ENCODE measurements at regions not wholly inside any gene's neighbourhood (a gene's known extent, or its start where the extent isn't known, plus 50 kb on each side); places are given as distances from the start of the nearest gene placed in this dataset.

GRCh38 chr4:128484896-128485295 is 197.3 kb upstream of the PGRMC2 start:
- peaks cover 24% of the 10 kb centered on the region for H3K4me1 Mint-ChIP-seq (ENCODE audit: unreplicated experiment)

GRCh38 chr4:128483816-128484215 is 196.2 kb upstream of the PGRMC2 start:
- peaks cover 24% of the 10 kb centered on the region for H3K4me1 Mint-ChIP-seq (ENCODE audit: unreplicated experiment)
- peak overlapping the region; percentile 75 for H3K27ac Mint-ChIP-seq (ENCODE audit: unreplicated experiment)
- H3K27me3 Mint-ChIP-seq (ENCODE audit: unreplicated experiment): no peaks in the 10 kb centered on the region
- TF ChIP-seq CTCF (IDR thresholded peaks at IDR 0.05): no peak
- H3K9me3 Mint-ChIP-seq (ENCODE audit: unreplicated experiment): peaks cover 7% of the 10 kb centered on the region
- no peak overlapping the region for H3K4me3 Mint-ChIP-seq (ENCODE audit: unreplicated experiment)
- H3K36me3 Mint-ChIP-seq (ENCODE audit: unreplicated experiment): peaks cover 5% of the 10 kb centered on the region
- DNase-seq (ENCODE audit: extremely low spot score, unreplicated experiment): no peak

More at GRCh38 chr4:128484896-128485295, 197.3 kb upstream of the PGRMC2 start:
- Mint-ChIP-seq H3K27ac (ENCODE audit: unreplicated experiment) (peak overlapping the region; percentile 66), H3K4me3 (ENCODE audit: unreplicated experiment) (no peak overlapping the region), H3K9me3 (ENCODE audit: unreplicated experiment) (peaks cover 7% of the 10 kb centered on the region), H3K27me3 (ENCODE audit: unreplicated experiment) (no peaks in the 10 kb centered on the region), H3K36me3 (ENCODE audit: unreplicated experiment) (peaks cover 5% of the 10 kb centered on the region)
- DNase-seq (ENCODE audit: extremely low spot score, unreplicated experiment): no peak
- no peak for TF ChIP-seq CTCF (IDR thresholded peaks at IDR 0.05)

- Mint-ChIP-seq H3K27ac (ENCODE audit: unreplicated experiment) (no peak overlapping the region), H3K27me3 (ENCODE audit: unreplicated experiment) (no peaks in the 10 kb centered on the region), H3K36me3 (ENCODE audit: unreplicated experiment) (peaks cover 5% of the 10 kb centered on the region), H3K9me3 (ENCODE audit: unreplicated experiment) (peaks cover 7% of the 10 kb centered on the region), H3K4me1 (ENCODE audit: unreplicated experiment) (peaks cover 24% of the 10 kb centered on the region), H3K4me3 (ENCODE audit: unreplicated experiment) (no peak overlapping the region)
- DNase-seq (ENCODE audit: extremely low spot score, unreplicated experiment): no peak
- no peak for TF ChIP-seq CTCF (IDR thresholded peaks at IDR 0.05)
Observed at GRCh38 chr4:128483041-128483440, 195.4 kb upstream of the PGRMC2 start.

- Mint-ChIP-seq H3K9me3 (ENCODE audit: unreplicated experiment) (peaks cover 7% of the 10 kb centered on the region), H3K27me3 (ENCODE audit: unreplicated experiment) (no peaks in the 10 kb centered on the region), H3K4me3 (ENCODE audit: unreplicated experiment) (no peak overlapping the region), H3K27ac (ENCODE audit: unreplicated experiment) (no peak overlapping the region), H3K36me3 (ENCODE audit: unreplicated experiment) (peaks cover 5% of the 10 kb centered on the region), H3K4me1 (ENCODE audit: unreplicated experiment) (peaks cover 24% of the 10 kb centered on the region)
- TF ChIP-seq CTCF (IDR thresholded peaks at IDR 0.05): no peak
- no peak for DNase-seq (ENCODE audit: extremely low spot score, unreplicated experiment)
Observed at GRCh38 chr4:128481752-128482480, 194.3 kb upstream of the PGRMC2 start.

GRCh38 chr4:128480945-128481344 is 193.3 kb upstream of the PGRMC2 start:
- peaks cover 5% of the 10 kb centered on the region for H3K36me3 Mint-ChIP-seq (ENCODE audit: unreplicated experiment)
- peaks cover 7% of the 10 kb centered on the region for H3K9me3 Mint-ChIP-seq (ENCODE audit: unreplicated experiment)
- DNase-seq (ENCODE audit: extremely low spot score, unreplicated experiment): no peak
- H3K27ac Mint-ChIP-seq (ENCODE audit: unreplicated experiment): no peak overlapping the region
- no peak overlapping the region for H3K4me3 Mint-ChIP-seq (ENCODE audit: unreplicated experiment)
- H3K27me3 Mint-ChIP-seq (ENCODE audit: unreplicated experiment): no peaks in the 10 kb centered on the region
- H3K4me1 Mint-ChIP-seq (ENCODE audit: unreplicated experiment): peaks cover 24% of the 10 kb centered on the region
- no peak for TF ChIP-seq CTCF (IDR thresholded peaks at IDR 0.05)
